Astrocyte of the cerebellum (primary cell): ENCODE measurements at regions not wholly inside any gene's neighbourhood (a gene's known extent, or its start where the extent isn't known, plus 50 kb on each side); places are given as distances from the start of the nearest gene placed in this dataset.

Source experiments
- DNase-seq: peaks from one replicate; pipeline ENCODE4 v3.0.0-alpha.2; 2011; ENCODE audit warnings: low read depth
- H3K4me3 ChIP-seq: 2 replicates; pipeline ENCODE4 v1.5.1; 2011; ENCODE audit warnings: mild to moderate bottlenecking, low read depth, low read length, moderate library complexity
- in situ Hi-C: cut with HindIII; loops from 2 replicates; pipeline ENCODE4 v1.10.0; 2017; ENCODE audit warnings: low sequenced_read_pairs
- TF ChIP-seq, protein P1 (sequence below): IDR thresholded peaks from 2 replicates; pipeline ENCODE4 v1.5.1; 2012; ENCODE audit warnings: low read length, low read depth, moderate library complexity, mild to moderate bottlenecking; ENCODE audit errors: missing control alignments

DNA sequence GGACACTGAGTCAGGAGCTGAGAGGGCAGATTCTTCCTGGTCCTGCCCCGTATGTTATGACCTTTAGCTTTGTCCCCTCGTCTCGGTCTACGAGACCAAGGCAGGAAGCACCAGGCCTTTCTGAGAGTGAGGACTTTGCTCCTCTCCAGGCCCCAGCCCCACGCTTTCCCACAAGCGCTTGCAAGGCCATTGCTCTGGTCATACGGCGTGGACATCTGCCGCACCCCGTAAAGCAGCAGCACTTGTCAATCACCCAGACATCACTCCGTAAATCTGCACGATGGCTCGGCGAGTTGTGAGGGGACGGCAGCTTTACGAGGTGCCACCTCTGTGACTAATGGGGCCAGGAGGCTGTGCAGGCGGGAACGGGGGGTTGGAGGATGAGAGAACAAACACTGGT lies 100.8 kb upstream of the TWIST2 start:
- no peak overlapping the region for H3K4me3 ChIP-seq
- TF ChIP-seq, protein P1, sequence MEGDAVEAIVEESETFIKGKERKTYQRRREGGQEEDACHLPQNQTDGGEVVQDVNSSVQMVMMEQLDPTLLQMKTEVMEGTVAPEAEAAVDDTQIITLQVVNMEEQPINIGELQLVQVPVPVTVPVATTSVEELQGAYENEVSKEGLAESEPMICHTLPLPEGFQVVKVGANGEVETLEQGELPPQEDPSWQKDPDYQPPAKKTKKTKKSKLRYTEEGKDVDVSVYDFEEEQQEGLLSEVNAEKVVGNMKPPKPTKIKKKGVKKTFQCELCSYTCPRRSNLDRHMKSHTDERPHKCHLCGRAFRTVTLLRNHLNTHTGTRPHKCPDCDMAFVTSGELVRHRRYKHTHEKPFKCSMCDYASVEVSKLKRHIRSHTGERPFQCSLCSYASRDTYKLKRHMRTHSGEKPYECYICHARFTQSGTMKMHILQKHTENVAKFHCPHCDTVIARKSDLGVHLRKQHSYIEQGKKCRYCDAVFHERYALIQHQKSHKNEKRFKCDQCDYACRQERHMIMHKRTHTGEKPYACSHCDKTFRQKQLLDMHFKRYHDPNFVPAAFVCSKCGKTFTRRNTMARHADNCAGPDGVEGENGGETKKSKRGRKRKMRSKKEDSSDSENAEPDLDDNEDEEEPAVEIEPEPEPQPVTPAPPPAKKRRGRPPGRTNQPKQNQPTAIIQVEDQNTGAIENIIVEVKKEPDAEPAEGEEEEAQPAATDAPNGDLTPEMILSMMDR: no peak
- in situ Hi-C loops: no loop called here
- no peak for DNase-seq

DNA sequence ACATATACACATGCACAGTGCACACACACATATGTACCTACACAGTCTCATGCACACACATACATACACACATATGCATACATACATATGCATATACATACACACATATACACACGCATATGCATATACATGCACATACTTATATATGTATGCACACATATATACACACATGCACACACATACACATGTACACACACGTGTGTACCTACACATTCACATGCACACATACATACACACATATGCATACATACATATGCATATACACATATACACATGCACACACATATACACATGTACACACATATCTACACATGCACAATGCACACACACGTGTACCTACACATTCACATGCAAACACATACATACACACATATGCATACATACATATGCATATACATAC lies 100.3 kb upstream of the TWIST2 start:
- no peak overlapping the region for H3K4me3 ChIP-seq
- TF ChIP-seq, protein P1: no peak
- no peak for DNase-seq
- in situ Hi-C loops: no loop called here

DNA sequence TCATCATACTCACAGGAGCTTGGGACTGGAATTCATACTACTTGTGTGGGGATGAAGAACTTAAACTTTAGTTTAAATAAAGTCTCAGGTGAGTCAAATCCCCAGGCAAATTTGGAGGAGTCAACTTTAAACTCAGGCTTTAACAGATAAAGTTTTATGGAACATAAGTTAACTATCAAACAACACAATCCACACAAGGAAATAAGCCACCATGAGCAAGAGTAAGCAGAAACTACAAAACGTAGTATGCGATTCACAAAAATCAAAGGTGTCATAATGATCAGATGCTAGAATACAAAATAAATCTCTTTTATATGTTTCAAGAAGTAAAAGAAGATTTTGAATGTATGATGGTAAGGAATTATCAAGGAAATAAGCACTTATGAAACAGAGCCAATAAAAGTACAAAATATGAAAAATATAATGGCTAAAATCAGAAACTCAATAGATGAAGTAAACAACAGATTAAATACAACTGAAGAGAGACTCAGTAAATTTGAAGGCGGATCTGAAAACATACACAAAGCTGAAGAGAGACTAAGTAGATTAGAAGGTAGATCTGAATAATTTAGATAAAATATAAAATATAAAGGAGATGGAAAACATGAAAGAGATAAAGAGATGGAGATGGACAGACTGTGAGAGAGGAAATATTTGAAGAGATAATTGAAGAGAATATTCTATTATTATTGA lies 97.5 kb upstream of the TWIST2 start:
- in situ Hi-C loops: no loop called here

GRCh38 chr2:238754259-238754658 lies 93.6 kb upstream of the TWIST2 start:
- no peak overlapping the region for H3K4me3 ChIP-seq
- in situ Hi-C loops: no loop called here
- TF ChIP-seq, protein P1: no peak
- no peak for DNase-seq

More for the DNA sequence above, 97.5 kb upstream of the TWIST2 start:
- DNase-seq: no peak
- no peak overlapping the region for H3K4me3 ChIP-seq
- TF ChIP-seq, protein P1: no peak

DNA sequence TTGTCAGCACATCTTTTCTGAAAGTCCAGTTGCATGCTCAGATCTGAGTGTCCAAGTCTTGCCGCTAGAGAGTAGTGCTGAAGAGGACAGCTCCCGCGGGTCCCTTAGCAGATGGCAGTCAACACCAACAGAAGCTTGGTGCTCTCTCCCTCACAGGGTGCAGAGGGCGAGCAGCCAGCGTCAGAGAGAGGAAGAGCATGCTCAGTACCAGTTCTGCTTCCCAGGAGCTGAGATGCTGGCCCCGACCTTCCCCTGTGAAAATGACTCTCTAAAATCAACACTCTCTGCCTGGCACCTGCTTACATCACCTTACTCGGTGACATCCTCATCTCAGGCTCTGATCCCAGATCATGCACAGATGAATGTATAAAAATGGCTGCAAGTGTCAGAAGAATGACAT lies 86.0 kb upstream of the TWIST2 start:
- TF ChIP-seq, protein P1: no peak
- no peak overlapping the region for H3K4me3 ChIP-seq
- in situ Hi-C loops: no loop called here
- no peak for DNase-seq

DNA sequence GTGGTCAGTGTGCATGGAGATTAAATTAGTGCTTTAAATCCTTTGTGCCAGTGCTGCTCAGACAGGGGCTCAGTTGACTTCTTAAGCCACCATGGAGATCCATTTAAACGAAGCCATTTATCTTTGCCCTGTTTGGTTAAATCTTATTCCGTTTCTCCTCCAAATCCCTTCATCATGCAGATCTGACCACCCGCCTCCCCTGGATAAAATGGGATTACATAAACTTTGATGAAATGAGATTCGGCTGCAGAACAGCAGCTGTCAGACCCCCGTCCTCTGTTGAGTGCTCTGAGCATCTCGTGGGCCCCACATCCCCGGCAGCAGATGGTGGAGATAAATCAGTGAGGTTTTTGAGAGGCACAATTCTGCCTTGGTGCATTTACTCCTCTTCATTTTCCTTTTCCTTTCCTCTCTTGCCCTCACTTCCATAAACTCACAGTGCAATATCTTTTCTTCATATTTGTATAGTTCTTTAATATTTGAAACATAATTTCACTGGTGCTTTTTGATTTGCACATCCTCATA lies 84.4 kb upstream of the TWIST2 start:
- no peak overlapping the region for H3K4me3 ChIP-seq
- DNase-seq: no peak
- TF ChIP-seq, protein P1: no peak
- in situ Hi-C loops: no loop called here
